Rectal smooth muscle tissue (tissue), 1 donor: ENCODE measurements at regions not wholly inside any gene's neighbourhood (a gene's known extent, or its start where the extent isn't known, plus 50 kb on each side); places are given as distances from the start of the nearest gene placed in this dataset.

ENCODE experiments used
- H3K27ac ChIP-seq: one replicate; pipeline ENCODE4 v1.7.0; 2013; ENCODE audit warnings: low read depth, low read length, inconsistent platforms
- H3K27me3 ChIP-seq: one replicate; pipeline ENCODE4 v1.7.0; 2013; ENCODE audit warnings: low read length; ENCODE audit not compliant: control insufficient read depth, insufficient read depth
- H3K36me3 ChIP-seq: one replicate; pipeline ENCODE4 v1.7.0; 2013; ENCODE audit warnings: low read length; ENCODE audit not compliant: control insufficient read depth, insufficient read depth
- H3K4me1 ChIP-seq: one replicate; pipeline ENCODE4 v1.7.0; 2013; ENCODE audit warnings: low read length; ENCODE audit not compliant: control insufficient read depth, insufficient read depth
- H3K4me3 ChIP-seq: one replicate; pipeline ENCODE4 v1.7.0; 2013; ENCODE audit warnings: low read length
- H3K9ac ChIP-seq: one replicate; pipeline ENCODE4 v1.7.0; 2013; ENCODE audit warnings: low read length

- Histone ChIP-seq H3K27ac (no peak overlapping the region), H3K4me1 (no peaks in the 10 kb centered on the region), H3K9ac (no peak overlapping the region), H3K36me3 (no peaks in the 10 kb centered on the region), H3K4me3 (no peak overlapping the region), H3K27me3 (no peaks in the 10 kb centered on the region)
Measured at GRCh38 chr16:56047307-56048234, 143.7 kb upstream of the GNAO1 start.

DNA sequence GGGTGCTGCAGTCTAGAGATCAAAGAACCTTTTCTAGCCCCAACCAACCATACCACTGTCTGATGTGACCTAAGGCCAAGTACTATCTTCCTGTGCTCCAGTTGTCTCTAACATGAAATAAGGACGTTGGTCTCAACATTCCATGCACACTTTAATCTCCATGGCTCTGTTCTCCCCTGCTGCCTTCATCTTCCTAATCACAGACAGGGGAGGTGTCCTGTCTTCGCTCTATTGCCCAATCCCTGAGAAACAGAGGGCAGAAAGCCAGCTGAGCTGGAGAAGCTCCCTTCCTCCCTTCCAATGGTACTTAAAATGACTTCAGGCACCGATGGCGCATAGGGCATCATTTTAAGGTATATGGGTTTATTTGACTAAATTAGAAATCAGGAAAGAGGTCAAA is 148.9 kb upstream of the GNAO1 start:
- Histone ChIP-seq H3K27me3 (no peaks in the 10 kb centered on the region), H3K4me1 (no peaks in the 10 kb centered on the region), H3K9ac (no peak overlapping the region), H3K36me3 (no peaks in the 10 kb centered on the region), H3K27ac (no peak overlapping the region), H3K4me3 (no peak overlapping the region)

GRCh38 chr16:56041556-56042140 is 149.6 kb upstream of the GNAO1 start:
- H3K9ac ChIP-seq, result no peak overlapping the region
- no peaks in the 10 kb centered on the region for H3K27me3 ChIP-seq
- H3K4me3 ChIP-seq, result no peak overlapping the region
- no peaks in the 10 kb centered on the region for H3K36me3 ChIP-seq
- no peak overlapping the region for H3K27ac ChIP-seq
- no peaks in the 10 kb centered on the region for H3K4me1 ChIP-seq

DNA sequence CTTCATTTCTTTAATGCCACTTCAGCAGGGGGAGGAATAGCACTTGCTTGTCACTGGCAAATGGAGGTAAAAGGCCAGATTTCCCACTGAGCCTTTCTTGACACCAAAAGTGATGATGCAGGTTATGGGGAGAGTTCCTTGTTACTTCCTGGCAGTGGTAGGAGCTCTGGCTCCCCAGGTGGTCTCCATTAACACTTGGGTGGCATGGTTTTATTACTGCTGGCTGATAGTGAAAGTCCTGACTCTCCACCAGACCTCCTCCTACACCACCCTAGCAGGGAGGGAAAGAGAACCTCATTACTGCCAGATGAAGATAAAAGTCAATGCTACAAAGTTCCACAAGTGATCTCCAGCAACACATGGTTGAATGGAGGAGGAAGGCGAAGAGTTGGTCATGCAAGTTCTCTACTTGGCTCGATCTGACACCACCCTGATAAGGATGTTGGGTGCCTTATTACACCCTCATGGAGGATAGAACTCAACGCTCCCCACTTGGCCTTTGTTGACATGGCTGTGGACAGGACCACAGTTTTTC is 152.7 kb upstream of the GNAO1 start:
- Histone ChIP-seq H3K4me3 (no peak overlapping the region), H3K9ac (no peak overlapping the region), H3K36me3 (no peaks in the 10 kb centered on the region), H3K4me1 (no peaks in the 10 kb centered on the region), H3K27me3 (no peaks in the 10 kb centered on the region), H3K27ac (no peak overlapping the region)

GRCh38 chr16:56032072-56032471 is 156.9 kb upstream of the CES5A start:
- Histone ChIP-seq H3K36me3 (no peaks in the 10 kb centered on the region), H3K9ac (no peak overlapping the region), H3K27me3 (no peaks in the 10 kb centered on the region), H3K4me3 (no peak overlapping the region), H3K27ac (no peak overlapping the region), H3K4me1 (no peaks in the 10 kb centered on the region)

- H3K9ac ChIP-seq, result no peak overlapping the region
- H3K4me1 ChIP-seq, result no peaks in the 10 kb centered on the region
- H3K27ac ChIP-seq, result no peak overlapping the region
- H3K4me3 ChIP-seq, result no peak overlapping the region
- no peaks in the 10 kb centered on the region for H3K27me3 ChIP-seq
- H3K36me3 ChIP-seq, result no peaks in the 10 kb centered on the region
Measured at GRCh38 chr16:56029026-56029425, 153.9 kb upstream of the CES5A start.

GRCh38 chr16:56022818-56023217 is 147.6 kb upstream of the CES5A start:
- no peaks in the 10 kb centered on the region for H3K27me3 ChIP-seq

GRCh38 chr16:56019274-56019673 is 144.1 kb upstream of the CES5A start:
- no peaks in the 10 kb centered on the region for H3K4me1 ChIP-seq
- no peaks in the 10 kb centered on the region for H3K36me3 ChIP-seq
- H3K4me3 ChIP-seq, result no peak overlapping the region
- H3K27me3 ChIP-seq, result no peaks in the 10 kb centered on the region
- no peak overlapping the region for H3K9ac ChIP-seq
- no peak overlapping the region for H3K27ac ChIP-seq

More at GRCh38 chr16:56022818-56023217, 147.6 kb upstream of the CES5A start:
- Histone ChIP-seq H3K4me3 (no peak overlapping the region), H3K4me1 (no peaks in the 10 kb centered on the region), H3K36me3 (no peaks in the 10 kb centered on the region), H3K9ac (no peak overlapping the region), H3K27ac (no peak overlapping the region)

DNA sequence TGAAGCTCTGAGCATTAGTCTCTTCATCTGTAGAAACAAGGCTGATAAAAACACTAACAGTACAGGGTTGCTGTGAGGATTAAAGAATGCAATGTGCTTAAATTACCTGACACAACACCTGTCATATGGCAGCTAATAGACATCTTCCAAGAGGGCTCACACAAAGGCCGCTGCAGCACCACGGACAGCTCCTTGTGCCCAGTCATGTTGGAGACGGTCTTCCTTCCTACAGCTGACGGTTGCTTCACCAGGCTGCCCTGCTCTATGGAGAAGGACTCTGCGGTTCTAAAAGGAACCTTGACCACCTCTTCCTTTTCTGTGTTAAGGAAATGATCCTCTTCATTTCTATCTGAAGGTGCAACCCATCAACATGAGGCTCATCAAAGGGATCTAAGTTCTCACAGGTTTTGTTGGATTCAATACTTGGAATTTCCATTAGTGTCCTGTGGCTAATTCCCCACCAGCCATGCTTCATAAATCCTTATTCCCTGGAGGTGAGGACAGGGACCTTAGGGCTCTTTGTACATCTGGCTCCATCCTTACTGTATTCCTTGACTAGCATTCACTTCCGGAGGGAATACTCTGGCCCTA is 138.9 kb upstream of the CES5A start:
- Histone ChIP-seq H3K27me3 (no peaks in the 10 kb centered on the region), H3K36me3 (no peaks in the 10 kb centered on the region), H3K4me3 (no peak overlapping the region), H3K9ac (no peak overlapping the region), H3K4me1 (no peaks in the 10 kb centered on the region), H3K27ac (no peak overlapping the region)

DNA sequence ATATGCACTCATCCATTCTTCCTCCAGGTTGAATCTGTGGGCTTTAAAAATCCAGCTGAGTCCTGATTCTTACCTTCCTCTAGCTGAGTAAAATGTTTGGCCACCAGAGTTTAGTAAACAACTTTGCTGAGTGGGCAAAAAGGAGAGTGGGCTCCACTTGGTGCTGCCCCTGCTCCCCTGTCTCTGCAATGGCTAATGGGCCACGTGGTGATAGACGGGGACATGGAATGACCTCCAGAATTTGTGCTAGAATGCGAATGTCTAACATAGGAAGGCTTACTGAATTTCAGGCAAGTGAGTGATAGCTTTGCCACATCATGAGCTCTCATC is 137.3 kb upstream of the CES5A start:
- no peak overlapping the region for H3K9ac ChIP-seq
- H3K27me3 ChIP-seq, result no peaks in the 10 kb centered on the region
- no peaks in the 10 kb centered on the region for H3K36me3 ChIP-seq
- H3K4me3 ChIP-seq, result no peak overlapping the region
- no peak overlapping the region for H3K27ac ChIP-seq
- no peaks in the 10 kb centered on the region for H3K4me1 ChIP-seq

DNA sequence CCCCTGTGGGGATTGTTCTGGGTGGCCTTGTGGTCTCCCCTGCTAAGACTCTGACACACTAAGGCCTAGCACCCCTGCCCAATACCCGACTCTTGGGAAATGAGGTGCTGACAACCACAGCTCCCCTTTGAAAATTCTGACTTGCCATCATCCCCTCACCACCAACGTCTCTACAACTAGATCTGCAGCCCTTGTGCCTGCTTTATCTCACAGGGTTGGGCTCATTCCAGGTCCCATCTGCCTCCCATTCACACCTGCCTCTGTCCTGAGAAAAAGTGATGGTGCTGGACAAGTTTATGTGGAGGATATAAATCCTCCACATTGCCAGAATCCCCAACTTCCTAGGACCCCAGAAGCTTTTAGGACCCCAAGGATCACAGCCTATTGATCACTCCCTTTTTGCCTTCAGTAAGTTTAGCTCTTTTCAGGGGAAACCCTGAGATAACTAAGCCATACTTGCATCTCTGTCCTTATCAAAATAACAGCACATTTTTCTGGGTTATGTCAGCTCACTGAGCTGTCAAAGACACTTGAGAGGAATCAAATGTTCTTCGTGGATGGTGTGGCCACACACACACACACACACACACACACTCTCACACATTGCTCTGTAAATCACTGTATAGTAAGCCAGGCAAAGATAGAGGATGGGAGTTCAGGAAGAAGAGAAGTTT is 136.8 kb upstream of the CES5A start:
- H3K27ac ChIP-seq, result no peak overlapping the region
- H3K36me3 ChIP-seq, result no peaks in the 10 kb centered on the region
- H3K27me3 ChIP-seq, result no peaks in the 10 kb centered on the region
- no peaks in the 10 kb centered on the region for H3K4me1 ChIP-seq
- H3K9ac ChIP-seq, result no peak overlapping the region
- H3K4me3 ChIP-seq, result no peak overlapping the region

GRCh38 chr16:56005958-56006357 is 130.8 kb upstream of the CES5A start:
- H3K4me3 ChIP-seq, result no peak overlapping the region
- no peak overlapping the region for H3K27ac ChIP-seq
- H3K4me1 ChIP-seq, result no peaks in the 10 kb centered on the region
- H3K27me3 ChIP-seq, result no peaks in the 10 kb centered on the region
- H3K36me3 ChIP-seq, result no peaks in the 10 kb centered on the region
- no peak overlapping the region for H3K9ac ChIP-seq
